GM19238 (cell line): ENCODE measurements at regions not wholly inside any gene's neighbourhood (a gene's known extent, or its start where the extent isn't known, plus 50 kb on each side); places are given as distances from the start of the nearest gene placed in this dataset.

Experiments used
- DNase-seq: peaks from one replicate; pipeline ENCODE4 v3.0.0; 2011; ENCODE audit warnings: low spot score; ENCODE audit not compliant: insufficient read length

GRCh38 chr12:111046896-111047295 is 126.5 kb upstream of the MYL2 start:
- no peak for DNase-seq

GRCh38 chr12:111045941-111046340 is 125.6 kb upstream of the MYL2 start:
- no peak for DNase-seq

- no peak for DNase-seq
Measured at GRCh38 chr12:111041091-111041490, 120.7 kb upstream of the MYL2 start.

- no peak for DNase-seq
Measured at GRCh38 chr12:111040690-111041089, 120.3 kb upstream of the MYL2 start.

- no peak for DNase-seq
Measured at GRCh38 chr12:111038941-111039340, 118.6 kb upstream of the MYL2 start.

- no peak for DNase-seq
Measured at GRCh38 chr12:111038077-111038476, 117.7 kb upstream of the MYL2 start.

- no peak for DNase-seq
Measured at GRCh38 chr12:111037047-111037446, 116.7 kb upstream of the MYL2 start.

GRCh38 chr12:111035578-111036301 is 115.4 kb upstream of the MYL2 start:
- no peak for DNase-seq

GRCh38 chr12:111034886-111035577 is 114.7 kb upstream of the MYL2 start:
- no peak for DNase-seq

- DNase-seq: no peak
Measured at GRCh38 chr12:111034083-111034885, 113.9 kb upstream of the MYL2 start, which contains the start of gene CUX2. Gene CUX2 (plus strand): TSS chr12:111034165.

GRCh38 chr12:111033281-111034082 is 113.1 kb upstream of the MYL2 start:
- no peak for DNase-seq

- no peak for DNase-seq
Measured at GRCh38 chr12:111032591-111032919, 112.2 kb upstream of the MYL2 start.

- DNase-seq: no peak
Measured at GRCh38 chr12:111031916-111032590, 111.7 kb upstream of the MYL2 start.

GRCh38 chr12:111030800-111031199 is 110.4 kb upstream of the MYL2 start:
- no peak for DNase-seq

- no peak for DNase-seq
Measured at GRCh38 chr12:111029732-111030131, 109.4 kb upstream of the MYL2 start.

GRCh38 chr12:111029305-111029704 is 108.9 kb upstream of the MYL2 start:
- DNase-seq: no peak

- DNase-seq: no peak
Measured at GRCh38 chr12:111028830-111029229, 108.5 kb upstream of the MYL2 start.

- no peak for DNase-seq
Measured at GRCh38 chr12:111027431-111027830, 107.1 kb upstream of the MYL2 start.

GRCh38 chr12:111025792-111026430 is 105.5 kb upstream of the MYL2 start:
- DNase-seq: no peak

GRCh38 chr12:111025301-111025700 is 104.9 kb upstream of the MYL2 start:
- no peak for DNase-seq
